ENCODE measurements at regions not wholly inside any gene's neighbourhood (a gene's known extent, or its start where the extent isn't known, plus 50 kb on each side); places are given as distances from the start of the nearest gene placed in this dataset.
A peak's percentile ranks its signal among the peaks of the same experiment; 100 is the strongest.

DNA sequence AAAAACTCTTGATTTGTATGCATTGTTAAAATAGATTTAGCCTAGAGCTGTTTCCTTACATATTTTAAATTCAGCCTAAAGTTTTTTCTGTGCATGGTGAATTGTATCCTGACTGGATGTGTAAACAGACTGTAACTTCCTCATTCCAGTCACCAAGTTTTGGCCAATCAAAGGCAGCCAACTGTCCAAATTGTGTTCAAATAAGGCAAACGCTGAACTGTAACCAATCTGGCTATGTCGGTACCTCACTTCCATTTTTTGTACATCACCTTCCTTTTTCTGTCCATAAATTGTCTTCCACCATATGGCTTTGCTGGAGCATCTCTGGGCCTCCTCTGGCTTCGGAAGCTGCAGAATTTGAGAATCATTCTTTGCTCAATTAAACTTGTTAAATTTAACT lies 1921.9 kb upstream of the SEL1L start:
- DNase-seq (ENCODE audit: low spot score), result no peak

DNA sequence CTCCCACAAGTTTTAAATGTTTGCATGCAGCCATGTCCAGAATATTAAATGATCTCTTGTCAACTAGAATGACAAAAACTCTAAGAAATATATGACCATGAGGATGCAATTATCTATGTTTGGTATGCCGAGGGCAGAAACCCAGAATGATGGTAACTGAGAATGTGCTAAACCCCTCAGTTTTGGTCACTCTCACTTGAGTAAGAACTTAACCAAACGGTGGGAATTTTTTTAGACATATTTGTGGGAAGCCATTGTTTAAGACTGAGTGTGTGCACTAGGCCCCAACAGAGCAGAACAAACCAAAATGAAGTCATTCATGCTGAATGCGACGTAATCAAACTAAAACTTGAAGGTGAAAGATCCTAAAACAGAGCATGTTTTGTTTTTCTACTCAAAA lies 1927.9 kb upstream of the SEL1L start:
- no peak for DNase-seq (ENCODE audit: low spot score)

DNA sequence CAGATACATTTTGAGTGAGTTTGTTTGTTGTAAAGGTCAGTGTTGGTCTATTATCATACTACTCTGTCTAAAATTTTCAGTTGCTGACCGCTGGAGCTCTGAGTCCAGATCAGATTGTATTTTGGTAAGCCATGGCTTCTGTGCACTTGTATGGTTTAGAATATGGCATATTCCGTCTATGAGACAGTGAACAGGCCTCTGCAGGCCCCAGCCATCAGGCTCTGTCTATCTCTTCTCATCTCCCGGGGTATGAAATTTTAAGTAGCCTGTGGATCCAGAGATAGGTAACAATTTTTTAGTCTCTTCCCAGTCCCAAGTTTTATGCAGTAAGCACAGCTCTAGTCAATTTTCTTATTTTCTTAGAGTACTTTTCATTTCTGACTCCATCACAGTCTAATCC lies 1929.1 kb upstream of the SEL1L start:
- no peak for DNase-seq (ENCODE audit: low spot score)

DNA sequence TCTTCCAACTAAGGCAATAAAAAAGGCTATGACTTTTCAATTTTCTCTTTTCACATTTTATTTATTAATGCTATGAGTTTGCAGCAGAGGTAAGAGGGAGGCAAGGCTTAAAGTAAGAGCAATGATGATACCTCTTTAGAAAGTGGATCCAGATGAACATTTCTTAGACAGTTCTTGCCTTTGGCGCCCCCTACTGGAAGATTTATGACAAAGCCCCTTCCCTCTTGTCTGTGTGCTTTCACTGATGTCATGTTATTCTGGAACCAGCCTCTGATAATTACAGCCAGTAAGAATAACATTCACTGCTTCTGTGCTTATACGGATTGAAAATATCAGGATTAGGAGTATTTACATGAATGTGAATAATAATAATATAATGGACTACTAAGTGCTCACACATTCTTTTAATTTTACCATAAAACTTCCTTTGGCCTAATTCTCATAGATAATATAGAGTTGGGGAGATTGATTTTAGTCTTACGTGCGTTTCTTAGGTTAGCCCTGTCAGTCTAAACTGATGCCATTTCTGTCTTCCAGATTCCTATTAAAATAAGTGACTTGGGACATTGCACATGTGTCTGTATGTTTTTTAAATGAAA lies 1929.9 kb upstream of the SEL1L start:
- DNase-seq (ENCODE audit: low spot score), result peak; percentile 59

DNA sequence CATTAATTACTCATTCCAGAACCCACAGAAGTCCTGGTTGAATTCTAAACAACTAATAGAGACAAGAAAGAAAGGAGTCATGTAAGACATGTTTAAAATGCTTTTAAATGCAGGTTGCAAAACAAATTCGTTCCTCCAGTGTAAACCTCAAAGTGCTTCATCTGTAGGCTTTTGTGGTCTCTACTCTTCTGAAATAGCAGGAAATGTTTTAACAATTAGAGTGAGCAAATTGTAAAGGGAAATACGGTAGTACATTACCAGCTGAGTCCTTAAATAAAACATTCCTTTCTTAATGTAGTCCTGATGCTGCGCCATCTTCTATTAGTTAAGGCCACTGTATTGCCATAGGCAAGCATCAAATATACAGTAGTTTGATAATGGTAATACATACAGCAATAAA lies 1934.2 kb upstream of the SEL1L start:
- DNase-seq (ENCODE audit: low spot score), result no peak

DNA sequence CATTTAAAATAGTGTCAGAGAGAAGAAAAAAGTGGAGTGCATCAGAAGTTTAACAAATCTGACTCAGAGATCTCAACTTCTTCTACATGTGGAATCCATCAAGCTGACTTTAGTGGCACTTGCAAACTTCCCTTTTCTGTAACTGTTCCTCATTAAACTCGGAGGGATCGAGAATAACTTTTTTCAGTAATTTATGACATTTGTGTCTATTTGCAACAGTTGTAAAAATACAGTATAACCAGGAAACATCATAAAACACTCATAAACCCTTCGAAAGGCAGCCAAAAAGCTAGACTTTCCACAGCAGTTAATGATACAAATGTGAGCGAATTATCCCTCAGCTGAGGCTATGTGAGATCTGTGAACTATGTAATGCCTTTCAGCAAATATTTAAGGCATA lies 1936.8 kb upstream of the SEL1L start:
- DNase-seq (ENCODE audit: low spot score), result no peak

DNA sequence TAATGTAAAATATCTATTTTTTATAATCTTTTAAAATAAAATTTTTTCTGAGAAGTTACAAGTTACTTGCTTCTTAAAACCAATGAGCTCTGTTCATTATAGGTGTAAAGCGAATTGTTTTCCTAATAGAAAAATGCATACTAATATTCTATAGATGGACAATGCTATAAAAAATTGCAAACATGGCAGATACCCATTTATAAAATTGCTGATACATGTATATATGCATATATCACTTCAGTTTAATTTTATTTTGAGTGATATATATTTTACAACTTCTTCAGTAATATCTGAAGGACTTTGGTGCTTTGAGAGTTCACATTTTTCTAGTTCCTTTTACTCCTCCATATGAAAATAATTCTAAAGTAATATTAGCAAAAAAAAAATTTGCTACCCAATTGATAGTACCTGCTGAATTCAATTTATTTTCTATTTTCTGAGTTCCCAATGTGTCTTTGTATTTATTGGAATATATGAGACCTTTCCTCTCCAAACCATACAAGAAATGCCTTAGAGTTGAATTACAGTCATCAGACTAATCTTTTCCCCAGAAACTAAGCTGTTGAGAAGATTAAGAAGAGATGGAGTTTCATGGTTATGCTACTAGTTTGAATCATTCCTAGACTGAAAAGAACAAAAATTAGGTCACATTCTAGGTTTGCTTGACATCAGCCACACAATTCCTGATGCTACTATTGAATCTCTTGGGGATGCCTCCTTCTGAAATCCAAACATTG lies 1937.5 kb upstream of the SEL1L start:
- no peak for DNase-seq (ENCODE audit: low spot score)

DNA sequence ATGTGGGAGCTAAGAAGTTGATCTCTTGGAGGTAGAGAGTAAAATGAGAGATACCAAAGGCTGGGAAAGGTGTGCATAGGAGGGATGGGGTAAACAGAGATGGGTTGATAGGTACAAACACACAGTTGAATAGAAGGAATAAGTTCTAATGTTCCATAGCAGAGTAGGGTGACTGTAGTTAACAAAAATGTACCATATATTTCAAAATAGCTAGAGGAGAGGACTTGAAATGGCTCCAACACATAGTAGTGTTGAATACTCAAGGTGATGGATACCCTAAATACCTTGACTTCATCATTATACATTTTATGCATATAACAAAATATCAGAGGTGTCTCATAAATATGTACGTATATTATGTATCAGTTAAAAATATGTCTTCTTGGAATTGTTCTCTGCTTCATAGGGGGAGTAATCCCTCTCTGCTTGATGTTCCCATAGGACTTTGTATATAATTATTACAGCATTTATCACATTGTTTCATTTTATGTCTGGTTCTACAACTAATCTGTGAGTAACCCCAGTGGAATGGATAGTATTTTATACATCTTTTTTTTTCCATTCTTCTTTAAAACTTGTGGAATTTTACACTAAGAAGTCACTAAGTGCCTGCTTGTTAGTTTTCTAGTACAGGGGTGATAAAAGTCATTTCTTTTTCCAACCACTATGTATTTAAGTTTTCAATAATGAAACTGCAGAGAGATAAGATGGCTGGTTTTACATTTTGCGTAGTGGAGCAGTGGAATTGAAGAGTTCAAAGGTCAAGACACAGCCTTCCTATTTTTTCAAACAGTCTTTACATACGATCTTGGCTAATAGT lies 1940.0 kb upstream of the SEL1L start:
- no peak for DNase-seq (ENCODE audit: low spot score)

DNA sequence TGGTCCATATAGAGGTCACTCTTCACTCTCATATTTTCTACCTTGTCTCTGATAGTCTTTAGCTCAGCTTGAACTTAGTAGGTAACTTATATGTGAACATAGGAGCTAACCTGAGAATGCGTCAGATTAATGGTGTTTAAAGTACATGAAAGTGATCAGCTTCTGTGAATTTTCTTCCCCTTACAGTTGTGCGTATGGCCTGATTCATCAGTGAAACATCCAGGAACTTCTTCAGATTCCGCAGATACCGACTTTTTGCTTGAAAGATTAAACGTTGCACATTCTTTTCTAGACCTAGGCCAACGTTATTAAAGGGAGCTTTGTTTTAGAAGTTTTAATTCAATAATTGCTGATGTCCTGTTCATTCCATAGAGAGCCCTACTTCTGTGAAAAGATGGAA lies 1945.1 kb upstream of the SEL1L start:
- no peak for DNase-seq (ENCODE audit: low spot score)

DNA sequence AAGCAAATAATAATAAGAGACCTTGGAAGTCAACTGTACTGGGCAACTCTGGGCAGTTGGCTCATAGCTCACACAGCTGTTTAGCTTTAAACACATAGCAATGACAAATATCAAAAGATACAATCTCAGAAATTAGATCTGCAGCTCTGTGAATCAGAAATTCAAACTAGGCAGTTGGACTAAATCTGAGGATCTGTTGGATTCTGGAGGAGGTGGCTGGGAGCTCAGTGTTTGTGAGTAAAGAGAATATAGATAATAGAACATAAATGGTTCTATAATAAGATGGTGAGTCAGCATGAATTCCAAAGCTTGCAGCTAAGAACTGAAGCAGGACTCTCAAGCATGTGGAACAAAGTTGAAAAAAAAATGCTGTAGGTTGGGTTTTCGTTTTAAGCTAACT lies 1949.4 kb upstream of the SEL1L start:
- no peak for DNase-seq (ENCODE audit: low spot score)

DNA sequence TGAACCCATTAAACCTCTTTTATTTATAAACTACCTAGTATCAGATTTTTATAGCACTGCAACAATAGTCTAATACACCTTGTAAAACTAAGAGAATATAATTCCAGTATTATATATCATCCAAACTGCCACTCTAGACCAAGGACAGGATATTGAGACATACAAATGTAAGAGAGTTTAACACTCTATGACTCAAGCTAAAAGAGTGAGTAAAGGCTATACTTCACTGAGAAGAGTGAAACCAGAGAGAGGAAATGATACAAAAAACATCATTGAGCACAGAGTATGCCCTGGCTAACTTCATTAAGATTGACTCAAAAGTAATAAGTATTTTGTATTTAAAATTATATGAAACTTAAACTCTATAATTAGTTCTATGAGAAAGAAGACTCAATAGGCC lies 1951.9 kb upstream of the SEL1L start:
- DNase-seq (ENCODE audit: low spot score), result no peak

DNA sequence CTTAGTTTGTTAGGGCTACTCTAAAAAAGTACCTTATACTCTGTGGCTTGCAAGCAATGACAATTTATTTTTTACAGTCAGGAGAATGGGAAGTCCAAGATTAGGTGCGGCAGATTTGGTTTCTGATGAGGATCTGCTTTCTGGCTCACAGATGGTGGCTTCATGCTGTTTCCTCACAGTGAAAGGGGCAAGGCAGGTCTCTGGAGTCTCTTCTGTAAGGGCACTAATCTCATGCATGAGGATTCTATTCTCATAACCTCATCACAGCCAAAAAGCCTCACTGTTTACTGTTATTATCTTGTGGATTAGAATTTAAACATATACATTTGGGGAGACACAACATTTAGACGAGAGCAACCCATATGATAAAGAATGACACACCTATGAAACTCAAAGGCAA lies 1957.4 kb upstream of the SEL1L start:
- DNase-seq (ENCODE audit: low spot score), result no peak

DNA sequence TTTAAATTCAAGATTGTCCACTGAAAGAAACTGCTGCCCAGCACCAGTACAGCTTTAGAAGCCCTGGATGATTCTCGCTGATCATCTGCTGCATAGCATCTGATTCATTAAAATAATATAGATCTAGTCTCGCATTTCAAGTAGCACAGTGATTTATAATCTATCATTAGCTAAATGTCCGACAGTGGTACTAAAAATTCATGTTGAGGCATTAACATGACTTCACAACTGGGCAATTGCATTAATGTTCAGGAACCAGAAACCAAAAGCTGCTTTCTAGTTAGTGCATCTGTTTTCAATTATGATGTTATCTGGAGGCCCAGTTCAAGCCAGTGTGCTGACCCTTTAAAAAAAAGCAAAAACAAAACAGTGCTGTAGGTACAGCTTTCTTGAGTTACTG lies 1987.2 kb upstream of the SEL1L start:
- DNase-seq (ENCODE audit: low spot score), result no peak

DNA sequence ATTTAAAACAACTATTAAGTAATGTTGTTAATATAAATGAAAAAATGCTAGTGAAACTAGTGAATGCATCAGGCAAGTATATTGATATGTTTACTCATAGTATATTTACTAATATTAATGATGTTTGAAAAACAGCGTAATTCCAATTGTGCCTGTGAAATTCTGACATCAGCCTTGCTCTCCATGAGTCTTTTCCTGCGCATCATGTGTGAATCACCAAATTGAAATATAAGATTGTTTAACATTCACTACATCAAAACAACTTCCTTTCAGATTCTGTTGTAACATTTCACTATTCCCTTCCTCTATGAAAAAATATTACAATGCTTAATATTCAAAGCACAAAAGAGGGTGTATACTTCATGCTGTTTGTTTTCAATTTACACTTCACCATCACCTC lies 1995.9 kb upstream of the SEL1L start:
- DNase-seq (ENCODE audit: low spot score), result no peak

DNA sequence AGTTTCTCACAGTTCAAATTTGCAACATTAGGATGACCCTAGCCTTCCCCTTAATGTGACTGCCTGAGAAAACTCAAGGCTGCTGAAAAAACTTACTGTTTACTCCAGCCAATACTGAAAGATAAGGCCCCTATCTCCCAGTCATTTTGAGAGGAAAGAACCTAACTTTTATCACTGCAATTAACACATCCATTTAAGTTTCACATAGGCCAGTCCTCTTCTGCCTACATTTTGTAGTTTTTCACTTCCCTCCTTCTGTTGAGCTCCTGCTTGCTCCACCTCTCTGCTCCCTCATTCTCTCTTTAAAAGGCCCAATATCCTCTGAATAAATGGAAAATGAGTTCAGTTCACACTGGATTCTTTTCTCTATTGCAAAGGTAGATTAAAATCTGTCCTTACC lies 1996.2 kb upstream of the FLRT2 start:
- DNase-seq (ENCODE audit: low spot score), result no peak

DNA sequence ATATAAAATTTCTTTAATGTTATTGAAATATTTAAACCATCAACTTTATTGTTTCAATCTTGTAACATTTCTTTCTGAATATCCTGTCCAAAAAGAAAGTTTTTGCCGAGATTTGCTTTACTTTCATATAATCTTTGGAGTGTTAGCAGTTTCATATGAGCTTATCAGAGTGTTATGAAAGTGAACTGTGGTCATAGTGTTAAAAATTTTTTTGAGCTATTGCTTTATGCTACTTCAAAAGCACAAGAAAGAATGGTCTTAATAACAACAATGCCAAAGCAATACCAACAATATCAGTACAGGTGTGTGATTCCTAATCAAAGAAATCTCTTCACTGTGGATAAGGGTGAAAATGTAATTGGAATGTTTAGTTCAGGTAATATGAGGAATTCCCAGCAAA lies 1994.9 kb upstream of the FLRT2 start:
- no peak for DNase-seq (ENCODE audit: low spot score)

DNA sequence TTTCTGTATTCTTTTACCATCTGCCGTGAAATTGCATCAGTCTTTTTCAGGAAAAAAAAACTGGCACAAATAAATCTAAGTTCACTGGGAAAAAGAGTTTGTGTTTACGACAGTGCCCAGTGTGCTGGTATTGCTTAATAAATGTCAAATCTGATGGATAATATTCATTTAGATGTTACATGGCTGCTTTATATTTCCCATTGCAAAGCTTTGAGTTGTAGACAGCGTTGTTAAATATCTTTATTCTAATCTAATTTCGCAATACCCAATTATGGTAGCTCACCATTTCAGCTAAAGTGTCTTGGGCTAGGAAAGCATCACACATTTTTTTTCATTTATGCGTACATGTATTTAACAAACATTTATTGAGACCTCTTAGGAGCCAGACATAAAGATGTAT lies 1994.5 kb upstream of the FLRT2 start:
- no peak for DNase-seq (ENCODE audit: low spot score)

DNA sequence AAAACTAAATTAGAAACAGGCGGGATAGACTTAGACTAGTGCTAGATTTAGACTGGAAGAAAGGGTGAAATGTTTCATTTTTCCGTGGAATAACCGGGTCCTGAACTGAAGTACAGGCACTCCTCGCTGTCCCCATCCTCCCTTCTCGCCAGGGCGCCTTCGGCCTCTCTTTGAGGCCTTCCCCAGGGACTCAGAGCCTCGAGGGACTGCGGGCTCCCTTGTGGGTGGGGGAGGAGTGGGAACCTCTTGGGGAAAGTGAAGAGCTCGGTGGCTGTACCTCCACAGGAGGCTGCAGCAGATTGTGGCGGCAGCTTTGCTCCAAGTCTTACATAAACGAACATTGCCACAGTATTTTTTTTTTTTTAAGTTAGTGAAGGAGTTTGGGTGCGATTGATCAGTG lies 1988.8 kb upstream of the FLRT2 start:
- DNase-seq (ENCODE audit: low spot score), result no peak

DNA sequence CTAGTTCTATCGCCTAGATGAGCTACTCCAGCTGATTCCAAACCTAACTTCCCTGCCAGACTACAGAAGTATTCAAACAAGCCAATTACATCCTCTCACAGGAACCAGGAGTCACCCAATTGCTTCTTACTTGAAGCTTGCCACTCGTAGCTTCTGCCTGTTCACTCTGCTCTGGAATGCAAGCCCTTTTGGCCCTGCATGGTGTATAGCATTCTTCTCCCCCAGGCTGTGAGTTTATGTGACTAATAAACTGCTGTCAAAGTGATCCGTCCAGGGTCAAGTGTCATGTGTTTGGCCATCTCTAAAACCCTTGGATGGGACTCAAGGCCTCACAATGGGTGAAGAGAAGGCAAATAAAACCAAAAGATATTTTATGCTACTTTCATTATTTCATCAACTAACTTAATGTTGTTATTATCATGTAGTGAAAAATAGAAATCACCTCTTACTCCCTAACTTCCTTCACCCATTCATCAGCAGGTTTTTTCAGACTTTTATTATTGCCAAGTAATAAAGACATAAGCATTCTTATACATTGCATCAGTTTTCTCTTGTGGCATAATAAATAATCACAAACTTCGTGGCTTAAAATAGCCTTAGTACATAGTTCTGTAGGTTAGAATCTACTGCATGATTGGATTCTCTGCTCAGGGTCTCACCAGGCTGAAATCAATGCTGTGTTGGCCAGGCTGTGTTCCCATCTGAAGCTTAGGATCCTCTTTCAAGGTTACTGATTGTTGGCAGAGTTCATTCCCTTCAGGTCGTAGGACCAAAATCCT lies 1981.7 kb upstream of the FLRT2 start:
- no peak for DNase-seq (ENCODE audit: low spot score)

DNA sequence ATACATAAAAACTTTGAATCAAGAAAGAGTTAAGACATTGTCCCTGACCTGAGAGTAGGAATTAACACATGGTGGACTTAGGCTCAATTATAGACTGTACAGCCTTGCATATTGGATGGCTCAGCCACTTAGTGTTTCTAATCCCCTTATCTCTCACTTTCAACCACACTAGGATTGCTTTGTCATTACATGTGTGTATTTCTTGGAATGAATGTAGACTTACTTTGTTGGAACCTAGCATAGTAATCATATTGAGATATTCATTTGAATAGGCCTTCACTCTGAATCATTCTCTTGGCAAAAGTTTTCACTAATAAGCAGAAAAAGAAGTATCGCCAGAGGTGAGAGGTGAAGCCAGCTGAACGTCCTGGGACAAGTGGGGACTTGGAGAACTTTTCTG lies 1973.9 kb upstream of the FLRT2 start:
- DNase-seq (ENCODE audit: low spot score), result no peak

DNA sequence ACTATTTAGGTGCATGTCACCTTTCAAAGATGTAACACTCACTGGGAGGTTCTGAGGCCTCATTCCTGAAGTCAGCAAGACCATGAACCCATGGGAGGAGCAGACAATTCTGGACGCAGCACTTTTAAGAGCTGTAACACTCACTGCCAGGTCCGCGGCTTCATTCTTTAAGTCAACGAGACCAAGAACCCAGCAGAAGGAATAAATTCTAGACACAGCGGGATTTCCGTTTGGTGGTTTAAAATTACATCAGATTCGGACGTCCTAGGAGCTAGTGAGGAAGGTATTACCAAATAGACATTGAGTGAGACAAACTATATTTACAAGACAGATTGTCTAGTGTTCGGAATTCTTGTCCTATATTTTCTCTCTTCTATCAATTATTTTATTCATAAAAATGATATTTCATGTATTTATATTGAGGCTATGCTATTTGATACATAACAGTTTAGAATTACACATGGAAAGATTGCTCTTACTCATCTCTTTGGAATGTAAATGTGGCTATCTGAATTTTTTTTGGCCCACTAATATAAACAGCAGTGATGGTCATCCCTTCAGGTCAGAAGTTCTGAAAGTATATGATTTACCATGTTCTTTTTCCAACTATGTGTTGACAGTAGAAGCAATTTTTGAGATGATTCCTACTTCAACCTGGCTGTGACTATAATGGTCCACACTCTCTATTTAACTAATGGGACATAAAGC lies 1973.0 kb upstream of the FLRT2 start:
- no peak for DNase-seq (ENCODE audit: low spot score)

DNA sequence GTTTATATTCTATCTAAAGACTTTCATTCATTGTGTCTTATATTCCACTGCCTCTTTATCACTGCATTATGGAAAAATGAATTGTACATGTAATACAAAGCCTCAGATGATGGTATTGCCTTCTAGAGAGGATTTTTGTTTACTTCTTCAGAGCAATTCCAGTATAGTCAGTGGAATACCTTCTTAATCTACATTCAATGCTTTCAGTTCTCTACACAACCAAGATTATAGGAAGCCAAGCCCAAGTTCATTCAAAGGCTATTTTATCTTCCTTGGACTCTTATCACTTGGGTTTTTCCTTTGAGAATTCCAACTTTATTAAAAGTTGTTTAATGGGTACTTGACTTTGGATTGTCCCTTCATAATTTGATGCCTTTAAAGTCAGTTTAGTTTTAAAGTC lies 1971.0 kb upstream of the FLRT2 start:
- DNase-seq (ENCODE audit: low spot score), result no peak

All from globus pallidus (tissue), 1 donor.